Body of pancreas (tissue), 4 donors: ENCODE measurements at regions not wholly inside any gene's neighbourhood (a gene's known extent, or its start where the extent isn't known, plus 50 kb on each side); places are given as distances from the start of the nearest gene placed in this dataset.

Experiments
- POLR2A ChIP-seq, 3 donors: fragments of 450-650 bp; IDR thresholded peaks; one replicate each; pipeline ENCODE4 v1.6.1; 2016; ENCODE audit warnings: antibody characterized with exemption in 3 of 3, mild to moderate bottlenecking in 2 of 3
- TF ChIP-seq, protein P1 (sequence below), 7 experiments: fragments of 450-650 bp in 4 of 7; fragments of 200-600 bp in 3 of 7; sonication (generic) in 3 of 7; IDR thresholded peaks; one replicate each; pipeline ENCODE4 v1.5.1; 2016 to 2019; ENCODE audit warnings: antibody characterized with exemption in 7 of 7

DNA sequence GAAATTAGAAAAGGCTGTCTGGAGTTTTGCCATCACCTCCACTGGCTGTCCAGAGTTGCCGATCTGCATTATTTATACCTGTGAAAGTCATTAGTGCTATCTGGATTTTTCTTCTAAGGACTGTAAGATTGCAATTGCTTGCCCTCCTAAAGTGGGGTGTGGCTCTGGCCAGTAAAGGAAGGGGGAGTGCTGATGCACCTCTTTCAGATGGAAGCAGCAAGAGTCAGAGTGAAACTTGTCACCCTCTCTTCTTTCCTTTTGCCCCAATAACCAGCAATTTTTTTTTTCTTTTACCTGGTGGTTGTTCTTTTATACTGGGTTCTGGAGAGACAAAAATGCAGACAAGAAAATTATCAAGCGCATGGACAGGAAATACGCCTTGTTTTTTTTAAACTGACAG is 527.4 kb upstream of the NRP1 start:
- TF ChIP-seq, protein P1, sequence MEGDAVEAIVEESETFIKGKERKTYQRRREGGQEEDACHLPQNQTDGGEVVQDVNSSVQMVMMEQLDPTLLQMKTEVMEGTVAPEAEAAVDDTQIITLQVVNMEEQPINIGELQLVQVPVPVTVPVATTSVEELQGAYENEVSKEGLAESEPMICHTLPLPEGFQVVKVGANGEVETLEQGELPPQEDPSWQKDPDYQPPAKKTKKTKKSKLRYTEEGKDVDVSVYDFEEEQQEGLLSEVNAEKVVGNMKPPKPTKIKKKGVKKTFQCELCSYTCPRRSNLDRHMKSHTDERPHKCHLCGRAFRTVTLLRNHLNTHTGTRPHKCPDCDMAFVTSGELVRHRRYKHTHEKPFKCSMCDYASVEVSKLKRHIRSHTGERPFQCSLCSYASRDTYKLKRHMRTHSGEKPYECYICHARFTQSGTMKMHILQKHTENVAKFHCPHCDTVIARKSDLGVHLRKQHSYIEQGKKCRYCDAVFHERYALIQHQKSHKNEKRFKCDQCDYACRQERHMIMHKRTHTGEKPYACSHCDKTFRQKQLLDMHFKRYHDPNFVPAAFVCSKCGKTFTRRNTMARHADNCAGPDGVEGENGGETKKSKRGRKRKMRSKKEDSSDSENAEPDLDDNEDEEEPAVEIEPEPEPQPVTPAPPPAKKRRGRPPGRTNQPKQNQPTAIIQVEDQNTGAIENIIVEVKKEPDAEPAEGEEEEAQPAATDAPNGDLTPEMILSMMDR (IDR thresholded peaks at IDR 0.05): no peak
- no peak for TF ChIP-seq POLR2A (IDR thresholded peaks at IDR 0.05)
